ENCODE measurements at regions not wholly inside any gene's neighbourhood (a gene's known extent, or its start where the extent isn't known, plus 50 kb on each side); places are given as distances from the start of the nearest gene placed in this dataset.

DNA sequence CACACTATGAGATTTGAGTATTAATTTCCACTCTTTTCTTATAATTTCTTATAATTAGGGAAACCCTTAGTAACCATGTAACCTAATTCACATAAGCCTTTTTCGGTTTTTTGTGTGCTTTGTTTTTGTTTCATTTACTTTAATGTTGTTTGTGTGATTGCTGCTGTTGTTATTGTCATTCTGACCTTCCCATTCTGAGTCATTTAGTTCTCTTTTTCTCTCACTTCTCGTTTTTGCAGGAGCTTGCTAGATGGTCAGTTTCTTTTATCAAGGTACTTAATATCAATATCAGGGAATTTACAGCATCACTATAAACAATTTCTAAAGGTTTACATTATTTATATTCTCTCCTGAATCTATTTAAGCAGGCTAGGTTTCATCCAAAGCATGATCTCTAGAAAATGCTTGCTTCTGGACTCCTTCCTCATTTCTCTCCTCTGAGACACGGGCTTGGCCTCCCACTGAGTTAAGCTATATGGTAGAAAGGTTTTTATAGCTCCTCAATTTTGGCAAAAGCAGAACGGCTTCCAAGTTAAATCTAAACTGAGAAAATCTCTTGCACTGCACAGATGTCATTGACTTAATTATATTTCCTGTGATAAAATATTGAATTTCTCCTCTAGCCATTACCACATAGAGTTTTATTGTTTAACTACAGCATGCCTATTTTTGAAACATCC lies 534.2 kb downstream of the NSUN3 start:
- POLR2A ChIA-PET: no interaction called here
- no peaks in the 10 kb centered on the region for H3K4me1 Mint-ChIP-seq
- no peak overlapping the region for H3K4me3 Mint-ChIP-seq
- no peak overlapping the region for H3K27ac Mint-ChIP-seq
- H3K36me3 Mint-ChIP-seq: no peaks in the 10 kb centered on the region
- ATAC-seq (ENCODE audit: low read depth): no peak
- peaks cover 3% of the 10 kb centered on the region for H3K9me3 Mint-ChIP-seq
- H3K27me3 Mint-ChIP-seq: no peaks in the 10 kb centered on the region
- DNase-seq: no peak

DNA sequence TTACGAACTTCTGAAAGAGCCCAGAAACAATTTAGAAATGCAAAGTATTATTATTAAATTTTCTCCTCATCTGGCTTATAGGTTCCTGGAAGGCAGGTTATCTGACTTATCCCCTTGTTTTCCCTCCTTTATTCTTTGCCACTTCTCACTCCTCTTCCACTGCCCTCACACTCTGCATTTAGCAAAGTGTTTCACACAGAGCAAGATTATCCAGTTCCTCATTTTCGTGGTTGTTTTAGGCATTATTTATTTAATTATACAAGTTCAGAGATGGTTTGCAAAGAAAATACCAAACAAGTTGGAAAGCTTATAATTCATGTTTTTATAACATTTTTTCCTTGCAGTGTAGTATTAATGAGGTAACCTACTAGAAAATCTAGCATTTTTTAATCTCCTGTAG lies 544.9 kb downstream of the NSUN3 start:
- DNase-seq (no peak), ATAC-seq (ENCODE audit: low read depth) (no peak)
- Mint-ChIP-seq H3K4me1 (no peaks in the 10 kb centered on the region), H3K27me3 (no peaks in the 10 kb centered on the region), H3K27ac (no peak overlapping the region), H3K9me3 (no peaks in the 10 kb centered on the region), H3K36me3 (no peaks in the 10 kb centered on the region), H3K4me3 (no peak overlapping the region)
- POLR2A ChIA-PET: no interaction called here

DNA sequence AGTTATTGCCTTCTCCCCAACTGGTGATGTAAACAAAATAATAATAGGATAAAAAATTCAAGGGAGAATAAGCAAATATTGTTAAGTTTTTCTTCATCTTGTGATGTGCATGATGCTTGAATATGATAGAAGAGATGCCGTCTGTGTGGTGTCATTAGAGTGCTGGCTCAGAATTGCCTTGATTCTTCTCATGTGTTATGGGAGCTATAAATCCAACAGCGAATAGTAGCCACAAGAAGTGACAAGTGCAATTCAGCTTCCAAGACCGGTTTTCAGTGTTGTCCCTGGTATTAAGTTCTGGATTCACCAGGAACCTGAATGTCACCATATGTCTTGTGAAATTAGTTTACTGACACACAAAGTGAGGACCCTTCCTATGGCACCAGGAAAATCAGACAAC lies 547.0 kb downstream of the NSUN3 start:
- no peaks in the 10 kb centered on the region for H3K27me3 Mint-ChIP-seq
- no peaks in the 10 kb centered on the region for H3K36me3 Mint-ChIP-seq
- H3K4me3 Mint-ChIP-seq: no peak overlapping the region
- no peak overlapping the region for H3K27ac Mint-ChIP-seq
- H3K9me3 Mint-ChIP-seq: no peaks in the 10 kb centered on the region
- POLR2A ChIA-PET: no interaction called here
- ATAC-seq (ENCODE audit: low read depth): no peak
- no peaks in the 10 kb centered on the region for H3K4me1 Mint-ChIP-seq
- no peak for DNase-seq

DNA sequence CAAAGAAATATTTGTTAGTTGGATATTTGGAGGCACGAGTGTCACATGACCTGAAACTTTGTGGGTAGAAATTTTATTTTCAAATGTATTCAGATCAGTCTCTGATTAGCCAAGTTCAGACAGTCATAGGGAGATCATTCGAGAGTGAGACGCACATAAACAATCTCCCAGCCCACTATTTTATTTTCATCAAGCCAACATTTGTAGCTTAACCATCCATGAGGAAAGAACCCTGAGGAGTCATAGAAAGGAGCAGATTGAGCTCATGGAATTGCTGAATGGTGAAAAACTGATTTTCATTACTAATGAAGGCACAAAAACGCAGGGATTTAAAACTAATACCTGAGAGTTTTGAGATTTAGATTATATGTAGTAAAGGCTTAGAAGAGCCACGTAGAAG lies 548.7 kb downstream of the NSUN3 start:
- Mint-ChIP-seq H3K27me3 (no peaks in the 10 kb centered on the region), H3K27ac (no peak overlapping the region), H3K4me3 (no peak overlapping the region), H3K9me3 (no peaks in the 10 kb centered on the region), H3K36me3 (no peaks in the 10 kb centered on the region), H3K4me1 (no peaks in the 10 kb centered on the region)
- ATAC-seq (ENCODE audit: low read depth) (no peak), DNase-seq (no peak)
- POLR2A ChIA-PET: no interaction called here

DNA sequence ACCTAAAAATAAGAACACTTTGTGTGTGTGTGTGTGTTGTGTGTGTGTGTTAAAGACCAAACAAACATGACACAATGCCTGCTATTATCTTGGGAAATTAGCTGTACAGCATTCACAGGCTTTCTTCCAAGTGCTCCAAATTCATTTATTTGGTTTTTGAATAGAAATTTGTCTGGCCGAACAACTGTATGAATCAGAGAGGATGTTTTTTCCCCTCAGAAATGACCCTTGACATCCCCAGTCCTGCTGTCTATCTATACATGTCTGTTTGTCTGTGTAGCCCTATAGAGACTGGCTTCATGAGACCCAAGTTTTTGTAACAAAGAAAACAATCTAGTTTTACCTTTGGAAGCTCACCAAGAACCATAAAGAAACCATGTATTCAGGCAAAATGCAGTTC lies 549.8 kb downstream of the NSUN3 start:
- no peaks in the 10 kb centered on the region for H3K9me3 Mint-ChIP-seq
- no peaks in the 10 kb centered on the region for H3K36me3 Mint-ChIP-seq
- H3K4me3 Mint-ChIP-seq: no peak overlapping the region
- no peaks in the 10 kb centered on the region for H3K4me1 Mint-ChIP-seq
- DNase-seq: no peak
- POLR2A ChIA-PET: no interaction called here
- no peaks in the 10 kb centered on the region for H3K27me3 Mint-ChIP-seq
- no peak overlapping the region for H3K27ac Mint-ChIP-seq
- ATAC-seq (ENCODE audit: low read depth): no peak

DNA sequence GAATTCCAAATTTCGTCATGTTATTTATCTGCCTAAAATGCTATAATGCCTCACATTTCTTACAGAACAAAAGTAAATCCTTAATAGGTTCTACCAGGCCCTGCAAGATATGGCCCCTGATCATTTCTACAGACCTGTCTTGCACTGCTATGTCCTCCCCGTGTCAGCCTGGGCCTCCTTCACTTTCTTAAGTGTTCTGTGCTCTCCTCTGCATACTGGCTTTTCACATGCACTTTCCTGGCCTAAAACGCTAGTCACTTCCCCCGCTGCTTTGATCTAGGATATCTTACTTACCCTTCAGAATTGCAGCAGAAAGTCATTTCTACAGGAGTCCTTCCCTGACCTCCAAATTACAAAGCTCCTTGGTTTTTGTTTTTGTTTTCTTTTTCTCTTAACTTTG lies 551.3 kb downstream of the NSUN3 start:
- Mint-ChIP-seq H3K4me3 (no peak overlapping the region), H3K9me3 (no peaks in the 10 kb centered on the region)
- POLR2A ChIA-PET: no interaction called here

DNA sequence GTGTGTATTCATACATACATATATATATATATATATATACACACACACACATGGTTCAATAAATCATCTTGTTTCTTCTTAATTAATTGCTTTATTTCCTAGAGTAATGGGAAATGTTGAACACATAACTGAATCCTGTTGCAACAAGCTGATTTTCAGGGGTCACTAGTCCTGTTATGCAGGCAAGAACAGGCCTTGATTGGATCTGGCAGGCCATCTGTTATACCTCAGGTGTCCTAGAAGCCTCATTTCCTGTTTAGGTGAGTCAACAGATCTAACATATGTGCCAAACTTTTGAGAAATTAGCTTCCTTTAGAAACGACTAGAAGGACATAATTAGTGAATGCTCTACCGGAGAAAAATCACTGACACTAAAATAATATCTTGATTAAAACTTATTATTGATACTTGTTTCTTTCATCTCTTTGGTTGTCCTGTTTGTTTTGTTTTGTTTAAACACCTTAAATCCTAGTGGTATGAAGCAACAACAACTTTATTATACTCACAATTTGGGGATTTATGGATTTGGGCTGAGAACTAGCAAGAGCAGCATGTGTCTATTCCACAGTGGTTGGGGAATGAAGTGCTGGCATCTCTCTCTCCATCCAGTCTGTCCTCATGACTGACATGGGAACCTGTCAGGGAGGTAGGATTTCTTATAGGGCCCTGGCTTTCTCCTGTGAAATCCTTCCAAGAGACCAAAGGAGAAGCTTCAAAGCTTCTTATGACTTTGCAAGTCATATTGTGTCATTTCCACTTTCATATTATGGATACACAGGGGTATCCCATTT lies 552.6 kb downstream of the NSUN3 start:
- no peaks in the 10 kb centered on the region for H3K27me3 Mint-ChIP-seq
- no peak for ATAC-seq (ENCODE audit: low read depth)
- DNase-seq: no peak
- POLR2A ChIA-PET: no interaction called here
- no peaks in the 10 kb centered on the region for H3K9me3 Mint-ChIP-seq
- H3K36me3 Mint-ChIP-seq: no peaks in the 10 kb centered on the region
- H3K27ac Mint-ChIP-seq: no peak overlapping the region
- no peak overlapping the region for H3K4me3 Mint-ChIP-seq
- no peaks in the 10 kb centered on the region for H3K4me1 Mint-ChIP-seq

More for the DNA sequence above, 551.3 kb downstream of the NSUN3 start:
- H3K4me1 Mint-ChIP-seq: no peaks in the 10 kb centered on the region
- no peaks in the 10 kb centered on the region for H3K27me3 Mint-ChIP-seq
- H3K36me3 Mint-ChIP-seq: no peaks in the 10 kb centered on the region
- ATAC-seq (ENCODE audit: low read depth): no peak
- no peak overlapping the region for H3K27ac Mint-ChIP-seq
- DNase-seq: no peak

DNA sequence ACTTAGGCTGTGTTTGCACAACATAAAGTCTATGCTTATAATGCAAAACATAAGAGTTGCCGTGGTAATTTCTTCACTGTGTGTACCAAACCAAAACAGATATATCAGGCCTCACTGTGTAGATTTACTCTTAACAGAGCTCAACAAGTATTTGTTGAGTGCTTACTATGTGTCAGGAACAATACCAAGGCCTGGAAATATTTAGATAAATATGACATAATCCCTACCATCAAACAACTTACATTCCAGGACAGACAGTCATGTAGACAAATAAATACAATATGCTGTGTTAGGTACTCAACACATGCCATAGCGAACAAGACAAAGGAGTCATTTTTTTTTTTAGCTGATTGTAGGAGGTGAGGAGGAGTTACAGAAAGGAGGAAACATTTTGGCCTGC lies 554.0 kb downstream of the NSUN3 start:
- POLR2A ChIA-PET: no interaction called here
- no peaks in the 10 kb centered on the region for H3K27me3 Mint-ChIP-seq
- no peak for DNase-seq
- no peaks in the 10 kb centered on the region for H3K9me3 Mint-ChIP-seq
- no peak overlapping the region for H3K27ac Mint-ChIP-seq
- no peaks in the 10 kb centered on the region for H3K36me3 Mint-ChIP-seq
- H3K4me1 Mint-ChIP-seq: no peaks in the 10 kb centered on the region
- ATAC-seq (ENCODE audit: low read depth): no peak
- no peak overlapping the region for H3K4me3 Mint-ChIP-seq

DNA sequence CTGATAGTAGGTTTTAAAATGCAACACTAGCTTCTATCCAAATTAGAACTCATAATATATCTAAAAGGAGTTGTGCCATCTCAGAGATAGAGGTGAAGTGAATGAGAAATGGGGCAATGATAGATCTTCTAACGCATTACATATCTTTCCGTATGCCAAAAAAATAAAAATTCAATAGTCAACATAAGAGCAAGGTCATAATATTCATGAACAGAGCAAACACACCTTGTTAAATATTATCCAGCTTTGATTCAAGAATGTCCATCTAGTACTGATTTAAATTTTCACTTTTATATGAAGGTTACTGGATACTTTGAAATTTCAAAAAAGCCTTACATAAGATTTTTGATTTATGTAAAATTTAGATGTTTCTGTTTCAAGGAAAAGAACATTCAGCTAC lies 554.5 kb downstream of the NSUN3 start:
- Mint-ChIP-seq H3K9me3 (no peaks in the 10 kb centered on the region), H3K36me3 (no peaks in the 10 kb centered on the region), H3K4me3 (no peak overlapping the region), H3K4me1 (no peaks in the 10 kb centered on the region), H3K27ac (no peak overlapping the region), H3K27me3 (no peaks in the 10 kb centered on the region)
- ATAC-seq (ENCODE audit: low read depth) (no peak), DNase-seq (no peak)
- POLR2A ChIA-PET: no interaction called here

DNA sequence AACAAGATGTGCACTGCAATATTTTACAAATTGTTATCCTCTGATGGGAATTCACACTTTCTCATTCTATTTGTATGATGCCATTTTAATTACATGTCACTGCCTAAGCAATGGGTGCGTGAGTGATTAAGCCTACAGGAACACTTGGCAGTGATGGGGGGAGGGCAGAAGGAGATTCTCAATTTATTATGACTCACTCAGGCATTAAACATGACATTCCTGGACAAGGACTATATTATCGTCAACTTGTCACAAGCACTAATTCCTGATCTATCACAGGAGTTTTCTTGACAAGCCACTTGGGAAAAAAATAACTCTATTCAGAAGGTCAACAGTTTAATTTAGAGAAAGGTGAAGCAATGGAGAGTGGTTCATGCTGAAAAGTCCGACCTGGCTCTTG lies 556.8 kb downstream of the NSUN3 start:
- Mint-ChIP-seq H3K4me1 (no peaks in the 10 kb centered on the region), H3K9me3 (no peaks in the 10 kb centered on the region), H3K36me3 (no peaks in the 10 kb centered on the region), H3K27ac (no peak overlapping the region), H3K4me3 (no peak overlapping the region), H3K27me3 (no peaks in the 10 kb centered on the region)
- no peak for ATAC-seq (ENCODE audit: low read depth)
- POLR2A ChIA-PET: no interaction called here
- no peak for DNase-seq

DNA sequence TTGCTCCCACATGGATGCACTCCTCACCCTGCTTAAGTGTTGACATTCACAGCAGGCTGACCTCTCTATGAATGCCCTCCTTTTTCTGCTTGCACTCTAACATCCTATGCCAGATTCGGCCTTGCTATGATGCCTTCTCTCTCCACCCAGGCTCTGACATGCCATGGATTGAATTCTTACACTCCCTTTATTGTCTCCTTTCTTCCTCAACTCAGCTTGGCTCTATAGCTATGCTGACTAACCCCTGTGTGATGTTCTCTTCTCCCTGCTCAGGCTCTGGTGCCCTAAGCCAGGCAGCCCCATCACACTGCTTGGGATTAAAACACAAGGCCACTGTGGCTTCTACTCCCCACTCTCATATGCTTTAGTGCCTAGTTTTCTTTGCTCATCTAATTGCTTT lies 563.7 kb downstream of the NSUN3 start:
- H3K27me3 Mint-ChIP-seq: no peaks in the 10 kb centered on the region
- ATAC-seq (ENCODE audit: low read depth) (no peak), DNase-seq (no peak)
- H3K27ac Mint-ChIP-seq: no peak overlapping the region
- no peaks in the 10 kb centered on the region for H3K4me1 Mint-ChIP-seq
- no peak overlapping the region for H3K4me3 Mint-ChIP-seq
- peaks cover 3% of the 10 kb centered on the region for H3K9me3 Mint-ChIP-seq
- POLR2A ChIA-PET: no interaction called here
- no peaks in the 10 kb centered on the region for H3K36me3 Mint-ChIP-seq

DNA sequence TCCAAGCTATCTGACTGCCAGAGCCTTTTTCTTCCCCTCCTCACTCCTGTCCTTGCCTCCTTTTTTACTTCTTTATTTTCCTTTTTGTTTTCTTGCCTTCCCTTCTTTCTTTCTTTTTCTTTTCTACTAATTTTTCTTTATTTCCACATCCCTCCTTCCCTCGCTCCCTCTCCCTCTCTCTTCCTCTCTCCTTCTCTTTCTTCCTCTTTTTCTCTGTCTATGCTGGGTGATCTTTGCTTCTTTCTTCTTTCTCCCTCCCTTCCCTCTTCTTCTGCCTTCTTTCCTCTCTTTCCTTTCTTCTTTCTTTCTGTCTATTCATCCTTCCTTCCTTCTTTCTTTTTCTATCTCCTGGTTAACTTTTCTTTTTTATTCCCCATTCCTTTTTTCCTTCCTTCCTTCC lies 564.8 kb downstream of the NSUN3 start:
- Mint-ChIP-seq H3K9me3 (peaks cover 6% of the 10 kb centered on the region), H3K27me3 (no peaks in the 10 kb centered on the region), H3K4me1 (no peaks in the 10 kb centered on the region), H3K27ac (no peak overlapping the region), H3K36me3 (no peaks in the 10 kb centered on the region), H3K4me3 (no peak overlapping the region)
- POLR2A ChIA-PET: no interaction called here
- DNase-seq: no peak
- no peak for ATAC-seq (ENCODE audit: low read depth)

DNA sequence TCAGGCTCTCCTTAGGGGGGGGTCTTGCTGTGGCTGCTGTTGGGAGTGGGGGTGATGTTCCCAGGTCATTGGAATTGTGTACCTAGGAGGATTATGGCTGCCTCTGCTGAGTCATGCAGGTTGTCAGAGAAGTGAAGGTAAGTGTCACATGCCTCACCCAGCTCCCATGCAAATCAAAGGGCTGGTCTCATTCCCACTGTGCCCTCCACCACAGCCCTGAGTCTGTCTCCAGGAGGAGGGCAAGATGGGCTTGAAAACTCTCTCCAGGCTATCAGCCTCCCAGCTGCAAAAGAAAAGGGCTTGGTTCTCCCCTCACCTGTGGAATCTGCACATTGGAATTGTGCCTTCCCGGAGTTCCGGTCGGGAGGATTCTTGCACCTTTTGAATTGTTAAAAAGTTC lies 580.5 kb downstream of the NSUN3 start:
- no peaks in the 10 kb centered on the region for H3K27me3 Mint-ChIP-seq
- peaks cover 2% of the 10 kb centered on the region for H3K9me3 Mint-ChIP-seq
- H3K4me3 Mint-ChIP-seq: no peak overlapping the region
- POLR2A ChIA-PET: no interaction called here
- DNase-seq (no peak), ATAC-seq (ENCODE audit: low read depth) (no peak)
- no peaks in the 10 kb centered on the region for H3K36me3 Mint-ChIP-seq
- H3K27ac Mint-ChIP-seq: no peak overlapping the region
- no peaks in the 10 kb centered on the region for H3K4me1 Mint-ChIP-seq

DNA sequence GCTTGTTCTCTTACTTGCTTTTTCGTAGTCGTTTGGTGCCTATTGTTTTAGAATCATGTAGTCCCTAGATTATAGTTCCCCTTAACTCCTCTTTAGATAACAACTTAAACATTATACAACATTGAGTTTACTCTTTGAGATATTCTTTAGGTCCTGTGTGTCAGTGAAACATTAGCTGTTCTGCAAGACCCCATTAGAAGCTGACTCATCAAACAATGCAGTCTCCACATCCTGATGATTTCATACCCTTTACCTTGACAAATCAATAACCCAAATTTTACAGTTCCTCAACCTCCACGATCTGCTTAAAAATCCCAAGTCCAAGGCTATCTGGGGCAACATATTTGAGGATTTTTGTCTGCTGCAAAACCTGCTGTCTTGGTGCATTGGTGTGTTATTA lies 582.9 kb downstream of the NSUN3 start:
- H3K4me1 Mint-ChIP-seq: no peaks in the 10 kb centered on the region
- H3K36me3 Mint-ChIP-seq: no peaks in the 10 kb centered on the region
- peaks cover 5% of the 10 kb centered on the region for H3K9me3 Mint-ChIP-seq
- no peak overlapping the region for H3K27ac Mint-ChIP-seq
- ATAC-seq (ENCODE audit: low read depth) (no peak), DNase-seq (no peak)
- H3K27me3 Mint-ChIP-seq: no peaks in the 10 kb centered on the region
- POLR2A ChIA-PET: no interaction called here
- no peak overlapping the region for H3K4me3 Mint-ChIP-seq

Measured in activated naive CD8-positive, alpha-beta T cell treated with anti-CD3 and anti-CD28 coated beads, Interleukin-2, amount 10 ng/mL, durations not matched to agents 7 days and 5 days (primary cell).